Stimulated activated naive CD4-positive, alpha-beta T cell (primary cell): ENCODE measurements at regions not wholly inside any gene's neighbourhood (a gene's known extent, or its start where the extent isn't known, plus 50 kb on each side); places are given as distances from the start of the nearest gene placed in this dataset.
"Not testable (repeated sequence)": the region's sequence is repeated elsewhere in the genome, so short reads cannot be mapped to it uniquely, and the experiment has no call there.

Source experiments
- DNase-seq, 6 experiments: peaks; one replicate each; lab custom pipeline; 2025; lab: John Stamatoyannopoulos, UW

DNA sequence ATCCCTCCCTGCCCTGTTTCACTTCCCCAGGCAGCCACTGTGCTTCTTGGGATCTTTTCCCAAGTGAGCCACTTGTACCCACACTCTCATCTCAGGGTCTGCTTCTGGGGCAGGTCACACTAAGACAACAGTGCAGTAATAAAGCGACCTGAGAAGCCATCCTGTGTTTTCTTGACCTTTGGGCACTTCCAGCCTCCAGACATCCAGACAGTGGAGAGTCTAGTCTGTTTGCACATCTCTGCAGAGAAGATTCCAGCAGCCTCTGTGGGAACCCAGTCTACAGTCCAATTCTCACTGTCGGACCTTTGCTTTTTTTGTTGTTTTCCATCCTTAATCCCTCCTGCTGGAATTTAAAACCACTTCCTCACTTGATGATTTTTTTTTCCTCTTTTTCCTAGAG lies 50.3 kb upstream of the ATP6AP2 start:
- DNase-seq: no peak

GRCh38 chrX:40527543-40527942 lies 53.2 kb upstream of the ATP6AP2 start:
- DNase-seq: no peak

DNA sequence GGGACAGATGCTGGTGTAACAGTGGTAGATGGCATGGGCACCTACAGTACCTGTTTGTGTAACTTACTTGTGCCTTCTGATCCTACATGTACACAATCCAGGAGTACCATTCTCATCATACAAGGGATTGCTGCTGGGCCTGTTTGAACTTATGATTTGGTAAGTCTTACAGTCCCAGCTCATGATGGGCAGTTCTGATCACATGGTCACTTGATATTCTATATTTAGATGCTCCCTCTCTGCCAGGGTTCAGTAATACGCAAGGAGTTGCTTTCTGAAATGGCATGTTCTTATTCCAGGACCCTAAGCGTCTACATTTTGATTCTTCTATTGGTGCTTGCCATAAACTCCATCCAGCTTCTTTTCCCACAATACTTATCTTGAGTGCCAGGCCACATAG lies 54.4 kb upstream of the ATP6AP2 start:
- DNase-seq: no peak

GRCh38 chrX:40525901-40526300 lies 54.9 kb upstream of the ATP6AP2 start:
- DNase-seq: not testable (repeated sequence)

GRCh38 chrX:40524423-40524822 lies 56.3 kb upstream of the ATP6AP2 start:
- no peak for DNase-seq

DNA sequence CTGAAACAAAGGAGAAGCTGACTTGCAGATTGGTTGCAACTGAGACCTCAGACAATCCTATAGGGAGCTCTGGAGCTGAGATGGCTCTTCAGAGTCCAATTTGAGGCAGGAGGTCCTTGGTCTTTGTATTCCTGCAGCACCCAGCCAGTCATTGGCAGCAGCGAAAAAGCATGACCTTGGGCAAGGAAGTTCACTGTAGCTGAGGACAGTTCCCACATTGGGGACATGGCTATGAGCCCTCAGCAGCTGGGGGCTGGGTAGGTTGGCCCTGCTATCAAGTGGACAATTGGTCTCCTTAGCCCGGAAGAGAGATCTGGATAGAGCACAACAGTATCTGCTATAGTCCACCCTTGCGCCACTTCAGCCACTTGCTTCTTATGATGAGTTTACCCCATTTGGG lies 56.9 kb upstream of the ATP6AP2 start:
- DNase-seq: no peak

- DNase-seq: no peak
Measured at GRCh38 chrX:40521868-40522450, 58.8 kb upstream of the ATP6AP2 start.

DNA sequence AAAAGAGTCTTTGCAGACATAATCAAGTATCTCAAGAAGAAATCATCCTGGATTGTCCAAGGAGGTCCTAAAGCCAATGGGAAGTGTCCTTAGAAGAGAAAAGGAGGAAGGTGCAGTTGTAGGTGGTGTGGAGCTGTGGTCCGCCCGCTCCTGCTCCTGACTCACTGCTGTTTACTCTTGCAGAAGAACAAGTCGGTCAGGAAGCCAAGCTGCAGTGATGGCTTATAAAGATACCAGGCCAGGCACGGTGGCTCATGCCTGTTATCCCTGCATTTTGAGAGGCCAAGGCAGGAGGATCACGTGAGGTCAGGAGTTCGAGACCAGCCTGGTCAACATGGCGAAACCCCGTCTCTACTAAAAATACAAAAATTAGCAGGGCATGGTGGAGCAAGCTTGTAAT lies 66.4 kb upstream of the ATP6AP2 start:
- DNase-seq: no peak

GRCh38 chrX:40513835-40514234 lies 66.9 kb upstream of the ATP6AP2 start:
- no peak for DNase-seq

- no peak for DNase-seq
Measured at GRCh38 chrX:40513012-40513411, 67.8 kb upstream of the ATP6AP2 start.

DNA sequence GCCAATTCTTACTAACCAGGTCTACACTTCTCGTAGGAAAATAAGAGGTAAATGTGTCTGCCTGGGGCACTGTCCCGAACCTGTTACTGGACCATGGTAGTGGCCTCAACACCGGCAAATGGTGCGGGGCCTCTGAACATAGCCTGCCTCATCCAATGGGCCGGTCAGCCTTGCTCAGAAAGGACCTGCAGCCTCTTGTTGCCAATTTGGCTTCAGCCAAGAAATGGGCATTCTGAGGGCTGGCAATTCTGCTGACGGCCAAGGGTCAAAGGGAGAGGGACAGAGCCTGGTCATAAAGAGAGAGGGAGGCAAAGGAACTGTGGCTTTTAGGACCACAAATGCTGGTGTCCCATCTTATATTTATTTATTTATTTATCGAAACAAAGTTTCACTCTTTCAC lies 69.5 kb upstream of the ATP6AP2 start:
- no peak for DNase-seq

DNA sequence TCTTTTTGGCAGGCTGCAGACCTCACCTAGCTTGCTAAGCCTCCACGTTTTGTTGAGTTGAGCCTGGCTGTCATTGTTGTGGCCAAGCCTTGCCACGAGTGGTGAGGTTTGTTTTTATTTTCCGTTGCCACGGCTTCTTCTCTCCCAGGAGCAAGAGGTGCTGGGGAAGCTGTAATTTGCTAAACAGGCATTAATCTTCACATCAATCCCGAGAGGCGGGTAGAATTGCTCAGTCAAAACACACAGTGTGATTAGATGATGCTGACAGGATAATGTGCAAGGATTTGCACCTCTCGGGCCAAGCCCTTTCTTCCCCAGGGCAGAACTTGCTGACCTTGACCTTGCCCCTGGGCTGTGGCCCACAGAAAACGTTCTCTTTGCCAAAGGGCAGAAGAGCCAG lies 72.2 kb upstream of the ATP6AP2 start:
- no peak for DNase-seq

- DNase-seq: no peak
Measured at GRCh38 chrX:40506201-40506985, 74.4 kb upstream of the ATP6AP2 start.

DNA sequence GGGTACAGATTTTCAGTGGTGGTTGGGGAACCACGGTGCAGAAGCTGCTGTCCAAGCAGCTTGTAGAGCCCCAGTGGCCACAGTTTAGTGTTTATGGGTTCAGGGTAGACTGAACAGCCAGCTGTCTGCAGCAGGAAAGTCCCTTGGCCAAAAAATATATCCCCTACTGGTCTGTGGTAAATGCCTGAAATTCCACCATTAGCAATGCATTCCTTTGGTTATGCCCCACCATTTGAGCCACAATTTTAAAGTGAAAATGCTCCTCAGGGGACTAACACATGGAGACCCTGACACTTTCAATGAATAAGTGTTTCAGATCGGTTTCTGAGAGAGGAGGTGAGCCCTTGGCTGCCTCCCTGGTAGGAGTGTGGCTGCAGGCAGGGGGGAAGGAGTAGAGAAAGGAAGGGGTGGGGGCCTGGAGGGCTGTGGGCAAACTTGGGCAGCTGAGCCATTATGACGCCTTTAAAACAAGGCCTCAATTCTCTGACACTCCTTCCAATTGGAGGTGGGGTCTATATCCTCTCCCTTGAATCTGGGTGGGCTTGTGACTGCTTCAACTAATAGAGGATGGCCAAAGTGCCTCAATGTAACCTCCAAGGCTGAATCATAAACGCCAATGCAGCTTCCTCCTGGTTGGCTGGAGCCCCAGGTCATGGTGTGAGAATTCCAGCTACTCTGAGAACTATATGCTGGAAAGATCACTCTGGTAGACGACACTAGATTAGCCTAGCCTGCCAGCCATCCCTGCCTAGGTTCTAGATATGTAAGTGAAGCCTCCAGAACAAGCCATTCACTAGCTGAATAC lies 75.8 kb upstream of the ATP6AP2 start:
- no peak for DNase-seq

DNA sequence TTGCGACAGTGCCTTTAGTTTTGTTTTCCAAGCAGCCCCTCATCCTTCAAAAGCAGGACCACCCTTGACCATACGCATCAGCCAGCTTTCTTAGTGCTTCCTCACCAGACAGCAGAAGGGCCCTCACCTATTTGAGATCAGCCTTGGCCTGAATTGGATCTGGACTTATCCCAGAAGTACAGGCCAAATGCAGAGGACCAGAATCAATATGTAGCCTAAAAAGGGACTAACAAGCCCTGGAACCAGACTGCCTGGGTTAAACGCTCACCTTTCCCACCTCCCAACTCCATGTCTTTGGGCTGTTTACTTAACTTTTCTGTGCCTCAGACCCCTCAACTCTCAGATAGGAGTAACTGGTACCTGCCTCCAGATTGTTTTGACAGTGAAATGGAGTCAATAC lies 77.7 kb upstream of the ATP6AP2 start:
- DNase-seq: no peak

DNA sequence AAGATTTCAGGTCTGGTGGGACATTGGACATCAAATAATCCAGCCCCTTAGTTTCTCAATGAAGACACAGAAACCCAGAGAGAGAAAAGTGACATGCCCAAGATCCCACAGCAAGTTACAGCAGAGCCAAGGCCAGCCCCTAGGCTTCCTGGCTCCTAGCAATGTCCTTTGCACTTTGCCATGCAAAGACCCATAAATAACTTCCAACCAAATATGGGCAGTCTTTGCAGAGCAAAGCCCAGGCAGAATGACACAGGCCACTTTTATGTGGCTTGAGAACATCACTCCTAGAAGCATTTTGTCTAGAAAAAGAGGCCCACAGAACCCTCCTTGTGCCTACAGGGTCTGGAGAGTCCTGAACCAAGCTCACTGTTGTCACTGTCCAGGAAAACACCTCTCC lies 78.1 kb upstream of the ATP6AP2 start:
- DNase-seq: no peak

GRCh38 chrX:40501164-40501855 lies 79.5 kb upstream of the ATP6AP2 start:
- no peak for DNase-seq

DNA sequence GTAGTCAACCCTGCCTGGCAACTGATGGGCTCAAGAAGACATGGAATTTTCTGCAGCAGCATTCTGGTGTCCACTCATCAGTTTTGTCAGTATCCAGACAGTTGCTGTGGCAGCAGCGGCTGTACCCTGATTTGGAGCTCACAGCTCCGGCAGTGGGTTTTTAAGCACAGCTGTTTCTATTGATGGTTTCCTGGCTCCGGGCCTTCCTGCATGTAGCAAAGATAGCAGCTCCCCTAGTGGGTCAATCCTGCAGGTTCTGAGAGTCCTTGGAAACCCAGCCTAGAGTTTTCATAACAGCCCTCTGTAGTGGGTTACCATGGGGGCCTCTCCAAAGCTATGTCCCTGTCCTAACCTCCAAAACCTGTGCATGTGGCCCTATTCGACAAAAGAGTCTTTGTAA lies 84.0 kb upstream of the ATP6AP2 start:
- no peak for DNase-seq

- no peak for DNase-seq
Measured at GRCh38 chrX:40495659-40496058, 85.1 kb upstream of the ATP6AP2 start.

DNA sequence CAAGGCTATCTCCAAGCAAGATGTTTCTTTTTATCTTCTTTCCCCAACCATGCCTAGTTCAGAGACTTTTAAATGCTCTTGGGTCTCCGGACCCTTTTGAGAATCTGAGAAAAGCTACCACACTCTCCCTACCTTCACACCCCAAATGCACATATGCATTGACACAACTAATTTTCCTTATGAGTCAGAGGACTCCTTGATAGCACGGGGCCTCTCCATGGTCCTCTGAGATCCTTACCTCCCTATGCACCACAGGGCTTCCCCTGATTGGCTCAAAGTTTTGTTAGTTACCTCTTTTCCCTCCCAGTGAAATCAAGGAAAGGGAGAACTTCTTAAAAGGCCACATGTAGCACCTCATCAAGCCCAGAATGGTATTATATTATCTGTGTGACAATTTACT lies 86.8 kb upstream of the ATP6AP2 start:
- DNase-seq: no peak

- DNase-seq: no peak
Measured at GRCh38 chrX:40488296-40488695, 92.5 kb upstream of the ATP6AP2 start.

- DNase-seq: no peak
Measured at GRCh38 chrX:40485973-40486372, 94.8 kb upstream of the ATP6AP2 start.
